ENCODE measurements at regions not wholly inside any gene's neighbourhood (a gene's known extent, or its start where the extent isn't known, plus 50 kb on each side); places are given as distances from the start of the nearest gene placed in this dataset.

GRCh38 chr4:16344853-16345252 lies 118.6 kb upstream of the TAPT1 start:
- no peak for DNase-seq (ENCODE audit: extremely low spot score)
- CTCF ChIA-PET: interaction anchor here (1.0 kb wide), 1 partner anchor 11 kb away, joined by 3 read pairs; no protein-coding TSS in a partner anchor
- no peak for TF ChIP-seq CTCF (IDR thresholded peaks at IDR 0.05; ENCODE audit: control extremely low read depth, extremely low read depth, low read depth, missing control alignments)
- POLR2A ChIA-PET: no interaction called here

- ChIA-PET CTCF (no interaction called here), POLR2A (no interaction called here)
- no peak for TF ChIP-seq CTCF (IDR thresholded peaks at IDR 0.05; ENCODE audit: control extremely low read depth, extremely low read depth, low read depth, missing control alignments)
- no peak for DNase-seq (ENCODE audit: extremely low spot score)
These were observed 111.7 kb upstream of the TAPT1 start for GRCh38 chr4:16337936-16338335.

DNA sequence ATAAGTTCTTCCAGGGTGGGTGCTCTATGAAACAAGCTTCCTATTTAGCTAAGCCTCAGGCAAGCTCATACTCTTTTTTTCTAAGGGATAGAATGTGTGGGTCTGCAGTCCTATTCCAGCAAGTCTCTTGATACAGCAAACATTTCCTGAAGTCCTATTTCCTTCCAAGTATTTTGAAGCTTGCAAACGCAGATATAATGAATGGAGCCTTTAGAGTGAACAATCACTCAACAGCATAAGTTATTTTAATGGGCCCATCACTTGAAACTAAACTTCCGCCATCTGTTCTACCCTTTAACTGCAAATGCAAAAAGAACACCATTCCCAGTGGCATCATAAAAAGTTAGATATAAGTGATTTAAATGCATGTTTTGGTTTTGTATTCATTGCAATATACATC lies 108.3 kb upstream of the TAPT1 start:
- ChIA-PET POLR2A (no interaction called here), CTCF (interaction anchor here (1.0 to 1.2 kb wide), 3 partner anchors 8 to 17 kb away, joined by 3 to 4 read pairs (median 3); no protein-coding TSS in a partner anchor)
- TF ChIP-seq CTCF (IDR thresholded peaks at IDR 0.05; ENCODE audit: control extremely low read depth, extremely low read depth, low read depth, missing control alignments): no peak
- DNase-seq (ENCODE audit: extremely low spot score): no peak

GRCh38 chr4:16329797-16330134 lies 103.5 kb upstream of the TAPT1 start:
- CTCF ChIA-PET: interaction anchor here (1.5 kb wide), 1 partner anchor 14 kb away, joined by 4 read pairs; no protein-coding TSS in a partner anchor
- TF ChIP-seq CTCF (IDR thresholded peaks at IDR 0.05; ENCODE audit: control extremely low read depth, extremely low read depth, low read depth, missing control alignments): no peak
- DNase-seq (ENCODE audit: extremely low spot score): no peak
- POLR2A ChIA-PET: no interaction called here

DNA sequence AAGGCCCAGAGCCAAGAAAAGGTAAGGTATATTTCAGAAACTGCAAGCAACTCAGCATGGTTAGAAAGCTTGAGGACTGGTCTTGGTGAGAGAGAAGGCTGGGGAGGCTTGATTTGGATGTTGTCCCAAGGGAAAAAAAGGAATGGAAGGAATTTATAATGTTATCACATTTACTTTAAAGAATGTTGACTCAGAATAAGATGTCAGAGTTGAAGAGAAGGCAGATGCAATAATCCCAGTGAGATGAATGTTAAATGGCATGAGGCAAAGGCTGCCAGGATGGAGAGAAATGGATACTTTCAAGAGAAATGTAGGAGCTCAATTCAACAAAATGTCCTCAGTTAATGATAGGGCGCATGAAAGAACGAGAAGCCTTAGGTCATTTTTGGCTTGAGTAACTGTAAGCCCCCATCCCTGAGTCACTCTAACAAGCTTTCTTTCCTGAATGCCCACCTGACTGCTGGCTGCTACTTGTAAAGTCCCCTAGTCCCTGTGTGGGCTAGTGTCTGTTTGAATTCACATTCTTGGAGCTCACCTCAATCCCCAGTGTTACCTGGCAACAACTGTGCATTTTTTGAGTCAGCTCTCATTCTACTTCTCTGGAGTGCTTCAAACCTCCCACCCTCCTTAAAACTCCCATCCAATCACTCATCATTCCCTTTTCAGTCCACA lies 103.0 kb upstream of the TAPT1 start:
- CTCF ChIA-PET: interaction anchor here (1.5 kb wide), 1 partner anchor 14 kb away, joined by 4 read pairs; no protein-coding TSS in a partner anchor
- no peak for TF ChIP-seq CTCF (IDR thresholded peaks at IDR 0.05; ENCODE audit: control extremely low read depth, extremely low read depth, low read depth, missing control alignments)
- POLR2A ChIA-PET: no interaction called here
- no peak for DNase-seq (ENCODE audit: extremely low spot score)

DNA sequence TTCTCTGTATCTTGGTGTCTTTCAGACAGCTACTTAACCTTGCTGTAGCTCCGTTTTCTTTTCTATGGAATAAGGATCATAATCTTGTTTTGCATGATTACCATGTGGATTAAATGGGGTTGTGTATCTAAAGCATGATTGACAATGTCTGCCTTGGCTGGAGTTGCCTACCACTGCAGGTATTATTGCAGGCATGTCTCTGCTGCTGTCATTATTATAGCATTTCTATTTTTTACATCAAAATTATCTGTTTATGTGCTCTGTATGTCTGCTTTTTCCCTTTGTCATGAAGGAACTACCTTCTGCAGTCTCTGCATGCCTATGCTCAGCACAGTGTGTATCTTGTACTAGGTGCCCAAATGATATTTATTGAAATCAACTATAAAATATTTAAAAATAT lies 95.9 kb upstream of the TAPT1 start:
- no peak for TF ChIP-seq CTCF (IDR thresholded peaks at IDR 0.05; ENCODE audit: control extremely low read depth, extremely low read depth, low read depth, missing control alignments)
- no peak for DNase-seq (ENCODE audit: extremely low spot score)
- CTCF ChIA-PET: no interaction called here
- POLR2A ChIA-PET: no interaction called here

Measured in GM10248 (cell line).